A549 (cell line): ENCODE measurements at regions not wholly inside any gene's neighbourhood (a gene's known extent, or its start where the extent isn't known, plus 50 kb on each side); places are given as distances from the start of the nearest gene placed in this dataset.

Source experiments
- ATAC-seq, 2 experiments: fragments of 200-7000 bp in 1 of 2; fragments of >200 bp in 1 of 2; cut with Nextera tagmentation in 1 of 2; cut with Tn5 transposase in 1 of 2; 3 replicates each; pipeline versions ENCODE4 v1.8.0 to v1.9.1; 2018 to 2020; ENCODE audit warnings: mild to moderate bottlenecking in 1 of 2, moderate library complexity in 1 of 2
- CTCF ChIA-PET: fragments of 300-600 bp; sonication (Branson Sonifier 250); formaldehyde crosslinking; extraction: SDS; loops from one replicate; lab custom pipeline; 2021; ENCODE audit warnings: antibody characterized with exemption, inconsistent platforms; lab: Yijun Ruan, JAX
- POLR2A ChIA-PET: fragments of 350-600 bp; formaldehyde crosslinking; extraction: SDS; loops from one replicate; lab custom pipeline; 2021; ENCODE audit warnings: antibody characterized with exemption, inconsistent platforms; lab: Yijun Ruan, JAX
- DNase-seq, 2 experiments: peaks; one replicate each; pipeline versions ENCODE4 v3.0.0 to v3.0.0-alpha.2; 2011 to 2016; ENCODE audit warnings: low read depth in 1 of 2, low spot score in 1 of 2
- FAIRE-seq: peaks from 2 replicates; lab custom pipeline; 2011; peaks lifted over from hg19 to GRCh38; lab: Jason Lieb, UNC
- H3K27ac ChIP-seq, 2 experiments: fragments of >200 bp; sonication (Bioruptor Twin); formaldehyde crosslinking; 3 replicates each; pipeline ENCODE4 v1.5.1; 2016 to 2017
- H3K4me1 ChIP-seq: fragments of >200 bp; sonication (Bioruptor Twin); formaldehyde crosslinking; 3 replicates; pipeline ENCODE4 v1.6.1; 2016
- H3K4me2 ChIP-seq: fragments of >200 bp; sonication (Bioruptor Twin); formaldehyde crosslinking; 3 replicates; pipeline ENCODE4 v1.6.1; 2016
- H3K4me3 ChIP-seq: fragments of >200 bp; sonication (Bioruptor Twin); formaldehyde crosslinking; 3 replicates; pipeline ENCODE4 v1.5.1; 2016
- H3K9me3 ChIP-seq: fragments of >200 bp; sonication (Bioruptor Twin); formaldehyde crosslinking; 3 replicates; pipeline ENCODE4 v1.6.1; 2016
- ATOH8 ChIP-seq: fragments of 250-450 bp; sonication (Bioruptor Pico); IDR thresholded peaks from 2 replicates; pipeline ENCODE4 v1.5.0; 2020; ENCODE audit warnings: low read depth, mild to moderate bottlenecking, moderate library complexity
- BCL3 ChIP-seq: fragments of >200 bp; sonication (Bioruptor Twin); formaldehyde crosslinking; IDR thresholded peaks from 3 replicates; pipeline ENCODE4 v1.6.1; 2016
- BHLHE40 ChIP-seq: IDR thresholded peaks from 2 replicates; pipeline ENCODE4 v1.6.1; 2012; ENCODE audit warnings: low read depth, low read length, inconsistent platforms
- CEBPB ChIP-seq, 2 experiments: fragments of >200 bp in 1 of 2; sonication (Bioruptor Twin) in 1 of 2; formaldehyde crosslinking in 1 of 2; IDR thresholded peaks; 2 replicates each; pipeline ENCODE4 v1.6.1; 2012 to 2016
- CHD4 ChIP-seq: fragments of 200-600 bp; sonication (generic); IDR thresholded peaks from 2 replicates; pipeline ENCODE4 v1.6.1; 2016; ENCODE audit warnings: antibody characterized with exemption, mild to moderate bottlenecking, borderline replicate concordance
- EHF ChIP-seq: fragments of 250-450 bp; sonication (Bioruptor Pico); IDR thresholded peaks from 2 replicates; pipeline ENCODE4 v1.5.0; 2020; ENCODE audit warnings: mild to moderate bottlenecking
- ESRRA ChIP-seq: fragments of 150-350 bp; IDR thresholded peaks from 2 replicates; pipeline ENCODE4 v1.6.1; 2014; ENCODE audit warnings: mild to moderate bottlenecking, low read length, borderline replicate concordance
- FOSL2 ChIP-seq, 2 experiments: fragments of 450-650 bp in 1 of 2; fragments of >200 bp in 1 of 2; sonication (Bioruptor Twin) in 1 of 2; formaldehyde crosslinking; IDR thresholded peaks; 2 replicates each; pipeline versions ENCODE4 v1.5.0 to v1.6.1; 2016 to 2020; ENCODE audit warnings: mild to moderate bottlenecking in 1 of 2, moderate library complexity in 1 of 2
- HEYL ChIP-seq: fragments of 250-450 bp; sonication (Bioruptor Pico); IDR thresholded peaks from 2 replicates; pipeline ENCODE4 v1.8.0; 2021; ENCODE audit warnings: mild to moderate bottlenecking, moderate library complexity
- HOXB5 ChIP-seq: fragments of 250-450 bp; sonication (Bioruptor Pico); IDR thresholded peaks from 2 replicates; pipeline ENCODE4 v1.5.0; 2020; ENCODE audit warnings: mild to moderate bottlenecking, moderate library complexity
- MAFK ChIP-seq: fragments of 450-650 bp; IDR thresholded peaks from 2 replicates; pipeline ENCODE4 v1.6.1; 2014; ENCODE audit not compliant: partially characterized antibody
- MAZ ChIP-seq: fragments of 150-350 bp; IDR thresholded peaks from 2 replicates; pipeline ENCODE4 v1.6.1; 2014; ENCODE audit warnings: antibody characterized with exemption, low read depth, low read length, borderline replicate concordance
- MYC ChIP-seq: IDR thresholded peaks from 2 replicates; pipeline ENCODE4 v1.6.1; 2012; ENCODE audit warnings: mild to moderate bottlenecking, inconsistent platforms, low read length, improper control_type of control experiment, borderline replicate concordance
- NPAS2 ChIP-seq: fragments of 250-450 bp; sonication (Bioruptor Pico); IDR thresholded peaks from 2 replicates; pipeline ENCODE4 v1.8.0; 2022; ENCODE audit warnings: mild to moderate bottlenecking, moderate library complexity, borderline replicate concordance
- RARB ChIP-seq: fragments of 250-450 bp; sonication (Bioruptor Pico); IDR thresholded peaks from 2 replicates; pipeline ENCODE4 v1.8.0; 2021; ENCODE audit warnings: mild to moderate bottlenecking, moderate library complexity
- RNF2 ChIP-seq: fragments of 200-600 bp; sonication (generic); IDR thresholded peaks from 2 replicates; pipeline ENCODE4 v1.6.1; 2016; ENCODE audit warnings: low read depth, mild to moderate bottlenecking, antibody characterized with exemption, moderate library complexity, borderline replicate concordance
- SREBF2 ChIP-seq: fragments of 450-650 bp; IDR thresholded peaks from 2 replicates; pipeline ENCODE4 v1.6.1; 2014; ENCODE audit warnings: mild to moderate bottlenecking, moderate library complexity
- TFCP2L1 ChIP-seq: fragments of 250-450 bp; sonication (Bioruptor Pico); IDR thresholded peaks from 2 replicates; pipeline ENCODE4 v1.5.0; 2021; ENCODE audit warnings: mild to moderate bottlenecking
- ZFP36 ChIP-seq: fragments of 450-650 bp; IDR thresholded peaks from 2 replicates; pipeline ENCODE4 v1.6.1; 2014; ENCODE audit warnings: borderline replicate concordance; ENCODE audit not compliant: partially characterized antibody
- ZNF302 ChIP-seq: fragments of 250-450 bp; sonication (Bioruptor Pico); IDR thresholded peaks from 2 replicates; pipeline ENCODE4 v1.9.0; 2021; ENCODE audit warnings: inconsistent platforms, mild to moderate bottlenecking, moderate library complexity
- WGBS: methylation state at CpG from one replicate; pipeline ENCODE4 v1.1.6; 2017; ENCODE audit errors: missing lambda C conversion rate; 5-methylcytosine and 5-hydroxymethylcytosine counted together

- no peaks in the 10 kb centered on the region for H3K9me3 ChIP-seq
- H3K4me2 ChIP-seq: no peak overlapping the region
- no peak overlapping the region for H3K27ac ChIP-seq
- ChIA-PET POLR2A (no interaction called here), CTCF (no interaction called here)
- H3K4me3 ChIP-seq: no peak overlapping the region
- no peak for FAIRE-seq
- TF ChIP-seq SREBF2 (no peak), NPAS2 (CRISPR knock-in tag) (no peak), ZNF302 (CRISPR knock-in tag) (no peak)
- no peak for ATAC-seq
- no peak for DNase-seq
- WGBS: 50% methylated on average over 2 of the region's 2 CpGs
- no peaks in the 10 kb centered on the region for H3K4me1 ChIP-seq
These were observed 308.5 kb downstream of the CENPC start for GRCh38 chr4:67236788-67237187.

- POLR2A ChIA-PET: no interaction called here
- WGBS: 32% methylated on average over 3 of the region's 3 CpGs
- H3K4me2 ChIP-seq: no peak overlapping the region
- DNase-seq (no peak), ATAC-seq (no peak), FAIRE-seq (no peak)
- TF ChIP-seq MYC (no peak), BCL3 (no peak), RARB (CRISPR knock-in tag) (no peak), ESRRA (no peak), RNF2 (no peak)
- no peaks in the 10 kb centered on the region for H3K4me1 ChIP-seq
- H3K4me3 ChIP-seq: no peak overlapping the region
- no peak overlapping the region for H3K27ac ChIP-seq
- CTCF ChIA-PET: no interaction called here
- no peaks in the 10 kb centered on the region for H3K9me3 ChIP-seq
These were observed 309.0 kb downstream of the CENPC start for GRCh38 chr4:67236318-67236717.

- Histone ChIP-seq H3K4me1 (no peaks in the 10 kb centered on the region), H3K4me3 (no peak overlapping the region), H3K9me3 (no peaks in the 10 kb centered on the region), H3K27ac (no peak overlapping the region), H3K4me2 (no peak overlapping the region)
- POLR2A ChIA-PET: no interaction called here
- TF ChIP-seq MAFK (no peak), TFCP2L1 (CRISPR knock-in tag) (no peak), CHD4 (no peak), EHF (CRISPR knock-in tag) (no peak), HOXB5 (no peak), ZFP36 (no peak), NPAS2 (CRISPR knock-in tag) (no peak), MAZ (no peak), SREBF2 (no peak)
- CTCF ChIA-PET: no interaction called here
- WGBS: 5% methylated on average over 2 of the region's 2 CpGs
- DNase-seq: no peak
- FAIRE-seq: no peak
- ATAC-seq: no peak
These were observed 311.0 kb downstream of the CENPC start for GRCh38 chr4:67234296-67234695.

GRCh38 chr4:67229148-67229547 lies 316.2 kb downstream of the CENPC start:
- H3K4me2 ChIP-seq: no peak overlapping the region
- ATAC-seq (no peak), DNase-seq (no peak), FAIRE-seq (no peak)
- H3K27ac ChIP-seq: no peak overlapping the region
- ChIA-PET CTCF (no interaction called here), POLR2A (no interaction called here)
- no peaks in the 10 kb centered on the region for H3K9me3 ChIP-seq
- WGBS: 55% methylated on average over 5 of the region's 5 CpGs
- H3K4me1 ChIP-seq: no peaks in the 10 kb centered on the region
- no peak overlapping the region for H3K4me3 ChIP-seq
- TF ChIP-seq HEYL (CRISPR knock-in tag) (no peak), FOSL2 (IDR thresholded peaks at IDR 0.05) (no peak), FOSL2 (CRISPR knock-in tag; IDR thresholded peaks at IDR 0.05) (no peak), CEBPB (IDR thresholded peaks at IDR 0.05) (no peak), ATOH8 (CRISPR knock-in tag) (no peak), BHLHE40 (no peak)
